H1 (cell line): ENCODE measurements at regions not wholly inside any gene's neighbourhood (a gene's known extent, or its start where the extent isn't known, plus 50 kb on each side); places are given as distances from the start of the nearest gene placed in this dataset.

Source experiments
- CTCF ChIA-PET: fragments of 300-600 bp; sonication (Branson Sonifier 250); formaldehyde crosslinking; loops from one replicate; lab custom pipeline; 2021; ENCODE audit not compliant: partially characterized antibody; lab: Charles Lee
- POLR2A ChIA-PET: fragments of 300-600 bp; sonication (Branson Sonifier 250); formaldehyde crosslinking; loops from one replicate; lab custom pipeline; 2021; ENCODE audit warnings: inconsistent platforms; ENCODE audit not compliant: partially characterized antibody; lab: Charles Lee
- DNase-seq, 2 experiments: peaks; one replicate each; pipeline versions ENCODE4 v3.0.0 to v3.0.0-alpha.2; 2010 to 2022; ENCODE audit warnings: low spot score in 2 of 2, low read depth in 1 of 2, mixed read lengths in 1 of 2
- FAIRE-seq: peaks from 2 replicates; lab custom pipeline; 2011; peaks lifted over from hg19 to GRCh38; lab: Jason Lieb, UNC
- H2AFZ ChIP-seq: 2 replicates; pipeline ENCODE4 v1.8.1; 2012; ENCODE audit warnings: low read length, inconsistent platforms
- H2AK5ac ChIP-seq: 2 replicates; pipeline ENCODE4 v1.6.1; 2013; ENCODE audit warnings: low read depth, low read length
- H2BK120ac ChIP-seq: replicated peaks from 2 replicates; pipeline ENCODE3; 2013; ENCODE audit warnings: low read depth, low read length, inconsistent platforms
- H2BK12ac ChIP-seq: 2 replicates; pipeline ENCODE4 v1.6.1; 2013; ENCODE audit warnings: low read depth, low read length
- H2BK15ac ChIP-seq: 2 replicates; pipeline ENCODE4 v1.6.1; 2013; ENCODE audit warnings: low read length
- H2BK20ac ChIP-seq: 2 replicates; pipeline ENCODE4 v1.6.1; 2013; ENCODE audit warnings: low read length
- H2BK5ac ChIP-seq: 2 replicates; pipeline ENCODE4 v1.6.1; 2013; ENCODE audit warnings: low read depth, low read length
- H3K14ac ChIP-seq: 2 replicates; pipeline ENCODE4 v1.6.1; 2013; ENCODE audit warnings: inconsistent platforms; ENCODE audit not compliant: insufficient read length
- H3K18ac ChIP-seq: 2 replicates; pipeline ENCODE4 v1.6.1; 2013; ENCODE audit warnings: low read length; ENCODE audit errors: extremely low read depth
- H3K23ac ChIP-seq: 2 replicates; pipeline ENCODE4 v1.6.1; 2013; ENCODE audit warnings: inconsistent platforms; ENCODE audit not compliant: insufficient read length
- H3K23me2 ChIP-seq: 2 replicates; pipeline ENCODE4 v1.6.1; 2013; ENCODE audit warnings: low read depth, low read length
- H3K27ac ChIP-seq: 2 replicates; pipeline ENCODE4 v1.6.1; 2011; ENCODE audit warnings: low read depth, low read length, inconsistent platforms
- H3K27me3 ChIP-seq, 4 experiments: replicated peaks in 1 of 4; 1 replicate in 1 of 4; 2 replicates in 3 of 4; pipeline versions ENCODE4 v1.6.1 to v1.8.1; 2011 to 2013; ENCODE audit warnings: low read length in 3 of 4, mild to moderate bottlenecking in 3 of 4, inconsistent platforms in 2 of 4, mixed read lengths in 2 of 4, moderate library complexity in 1 of 4; ENCODE audit not compliant: control insufficient read depth in 3 of 4, insufficient read depth in 3 of 4; ENCODE audit errors: extremely low read depth in 1 of 4
- H3K36me3 ChIP-seq, 4 experiments: 2 replicates each; pipeline versions ENCODE4 v1.6.1 to v1.8.1; 2011 to 2013; ENCODE audit warnings: mild to moderate bottlenecking in 4 of 4, low read length in 3 of 4, moderate library complexity in 2 of 4, control low read depth in 1 of 4, inconsistent platforms in 1 of 4; ENCODE audit not compliant: insufficient read depth in 4 of 4, control insufficient read depth in 2 of 4
- H3K4ac ChIP-seq: replicated peaks from 2 replicates; pipeline ENCODE3; 2013; ENCODE audit warnings: low read length, low read depth, mixed read lengths, inconsistent platforms; ENCODE audit not compliant: insufficient read length
- H3K4me1 ChIP-seq, 4 experiments: replicated peaks in 1 of 4; 1 replicate in 1 of 4; 2 replicates in 3 of 4; pipeline versions ENCODE4 v1.6.1 to v1.8.1; 2011 to 2013; ENCODE audit warnings: low read length in 3 of 4, inconsistent platforms in 2 of 4, mixed read lengths in 1 of 4; ENCODE audit not compliant: insufficient read depth in 4 of 4, control insufficient read depth in 3 of 4
- H3K4me2 ChIP-seq, 2 experiments: 2 replicates each; pipeline versions ENCODE4 v1.6.1 to v1.8.1; 2011 to 2013; ENCODE audit warnings: low read depth in 2 of 2, low read length in 2 of 2, control low read depth in 1 of 2, inconsistent platforms in 1 of 2, mild to moderate bottlenecking in 1 of 2; ENCODE audit not compliant: insufficient read depth in 1 of 2
- H3K4me3 ChIP-seq, 4 experiments: fragments of 200-600, 300-600 bp in 1 of 4; sonication (generic), shearing (Covaris generic), sonication (Bioruptor Twin) in 1 of 4; 2 replicates each; pipeline versions ENCODE4 v1.5.1 to v1.8.1; 2011 to 2016; ENCODE audit warnings: low read length in 4 of 4, low read depth in 3 of 4, control low read depth in 2 of 4, inconsistent platforms in 2 of 4, mild to moderate bottlenecking in 2 of 4, mixed read lengths in 1 of 4, moderate library complexity in 1 of 4; ENCODE audit not compliant: insufficient read depth in 2 of 4; ENCODE audit errors: extremely low read depth in 1 of 4
- H3K56ac ChIP-seq: replicated peaks from 2 replicates; pipeline ENCODE3; 2013; ENCODE audit warnings: low read depth, mild to moderate bottlenecking, mixed read lengths, low read length, inconsistent platforms; ENCODE audit not compliant: insufficient read length
- H3K79me1 ChIP-seq: 2 replicates; pipeline ENCODE4 v1.6.1; 2013; ENCODE audit warnings: low read depth, low read length, control low read depth
- H3K79me2 ChIP-seq, 2 experiments: 2 replicates each; pipeline versions ENCODE4 v1.6.1 to v1.8.1; 2012 to 2013; ENCODE audit warnings: low read length in 2 of 2, mild to moderate bottlenecking in 2 of 2, inconsistent platforms in 1 of 2; ENCODE audit not compliant: insufficient read depth in 2 of 2, control insufficient read depth in 1 of 2
- H3K9ac ChIP-seq, 4 experiments: replicated peaks in 1 of 4; 1 replicate in 1 of 4; 2 replicates in 3 of 4; pipeline versions ENCODE4 v1.6.1 to v1.8.1; 2011 to 2013; ENCODE audit warnings: low read depth in 3 of 4, low read length in 3 of 4, control low read depth in 2 of 4, mild to moderate bottlenecking in 2 of 4, moderate library complexity in 2 of 4, inconsistent platforms in 1 of 4; ENCODE audit errors: extremely low read depth in 1 of 4
- H3K9me3 ChIP-seq, 2 experiments: 2 replicates each; pipeline versions ENCODE4 v1.6.1 to v1.8.1; 2012 to 2013; ENCODE audit warnings: mild to moderate bottlenecking in 2 of 2, moderate library complexity in 2 of 2, control low read depth in 1 of 2, inconsistent platforms in 1 of 2, low read depth in 1 of 2, low read length in 1 of 2, mixed read lengths in 1 of 2; ENCODE audit not compliant: insufficient read depth in 2 of 2
- H4K20me1 ChIP-seq, 2 experiments: replicated peaks in 1 of 2; 2 replicates each; pipeline versions ENCODE3 to v1.8.1; 2011 to 2013; ENCODE audit warnings: inconsistent platforms in 2 of 2, low read length in 2 of 2, mild to moderate bottlenecking in 1 of 2; ENCODE audit not compliant: insufficient read depth in 2 of 2, control insufficient read depth in 1 of 2
- H4K5ac ChIP-seq: 2 replicates; pipeline ENCODE4 v1.6.1; 2013; ENCODE audit warnings: low read length, low read depth, mixed read lengths, inconsistent platforms; ENCODE audit not compliant: insufficient read length
- H4K8ac ChIP-seq: 2 replicates; pipeline ENCODE4 v1.8.0; 2013; ENCODE audit warnings: mild to moderate bottlenecking, moderate library complexity, low read length, inconsistent platforms; ENCODE audit not compliant: insufficient read depth; ENCODE audit errors: extremely low read depth
- H4K91ac ChIP-seq: replicated peaks from 2 replicates; pipeline ENCODE3; 2013; ENCODE audit warnings: low read length, mixed read lengths, inconsistent platforms; ENCODE audit not compliant: insufficient read length
- BCL11A ChIP-seq, 2 experiments: IDR thresholded peaks; one replicate each; pipeline ENCODE4 v1.6.1; 2011; ENCODE audit warnings: low read depth in 2 of 2, low read length in 2 of 2, mild to moderate bottlenecking in 2 of 2
- BRCA1 ChIP-seq: IDR thresholded peaks from 2 replicates; pipeline ENCODE4 v1.6.1; 2012; ENCODE audit warnings: low read depth, low read length, improper control_type of control experiment
- CEBPB ChIP-seq: IDR thresholded peaks from 2 replicates; pipeline ENCODE4 v1.6.1; 2012; ENCODE audit warnings: low read depth, low read length
- EZH2 ChIP-seq: fragments of 200-600 bp; sonication (generic); IDR thresholded peaks from 2 replicates; pipeline ENCODE4 v1.7.1; 2012; ENCODE audit warnings: low read depth, mild to moderate bottlenecking, moderate library complexity, low read length, inconsistent platforms; ENCODE audit not compliant: severe bottlenecking
- FOSL1 ChIP-seq: IDR thresholded peaks from 2 replicates; pipeline ENCODE4 v1.6.1; 2011; ENCODE audit warnings: mild to moderate bottlenecking, low read depth, low read length, moderate library complexity; ENCODE audit not compliant: insufficient read depth
- KDM4A ChIP-seq: IDR thresholded peaks from one replicate; pipeline ENCODE4 v1.7.1; 2012; ENCODE audit warnings: low read depth, mild to moderate bottlenecking, moderate library complexity, low read length, inconsistent platforms; ENCODE audit not compliant: severe bottlenecking
- KDM5A ChIP-seq: fragments of 200-600 bp; IDR thresholded peaks from 2 replicates; pipeline ENCODE4 v1.7.1; 2012; ENCODE audit warnings: mild to moderate bottlenecking, low read length, inconsistent platforms, mixed read lengths
- SIX5 ChIP-seq: IDR thresholded peaks from 2 replicates; pipeline ENCODE4 v1.6.1; 2011; ENCODE audit warnings: mild to moderate bottlenecking, low read depth, low read length
- SP1 ChIP-seq: IDR thresholded peaks from 2 replicates; pipeline ENCODE4 v1.6.1; 2011; ENCODE audit warnings: low read depth, low read length
- TBP ChIP-seq: IDR thresholded peaks from 2 replicates; pipeline ENCODE4 v1.6.1; 2011; ENCODE audit warnings: low read depth, low read length, improper control_type of control experiment
- TCF12 ChIP-seq: IDR thresholded peaks from 2 replicates; pipeline ENCODE4 v1.6.1; 2011; ENCODE audit warnings: low read depth, mild to moderate bottlenecking, low read length
- WGBS, 2 experiments: shearing (Covaris generic) in 1 of 2; methylation state at CpG; one replicate each; pipeline versions ENCODE4 v1.1.6 to v1.1.7; 2013 to 2015; ENCODE audit warnings: low lambda C conversion rate in 2 of 2, mixed read lengths in 2 of 2, inconsistent platforms in 1 of 2, low coverage in 1 of 2, missing lambda C conversion rate in 1 of 2; ENCODE audit not compliant: insufficient replicate concordance in 2 of 2, insufficient coverage in 1 of 2, insufficient read length in 1 of 2; ENCODE audit errors: extremely low coverage in 1 of 2, missing lambda C conversion rate in 1 of 2; 5-methylcytosine and 5-hydroxymethylcytosine counted together

- TF ChIP-seq CEBPB (no peak), SIX5 (no peak), SP1 (no peak), TBP (no peak), EZH2 (no peak), BCL11A (IDR thresholded peaks at IDR 0.05; ENCODE audit: low read depth in 2 of 2, low read length in 2 of 2) (no peak), TCF12 (no peak), KDM5A (no peak), BRCA1 (no peak), KDM4A (no peak), FOSL1 (no peak)
- H3K14ac ChIP-seq = no peak overlapping the region
- 88% methylated on average over 5 of the region's 5 CpGs; no CpG with 5 or more reads in 1 of the 2 experiments for WGBS, 2 experiments
Measured at GRCh38 chr9:82057805-82058204, 69.2 kb downstream of the SPATA31D1 start.

More at GRCh38 chr9:82057805-82058204, 69.2 kb downstream of the SPATA31D1 start:
- Histone ChIP-seq H3K4me2 (no peak overlapping the region), H4K5ac (no peak overlapping the region), H2AFZ (no peak overlapping the region), H3K36me3 (no peaks in the 10 kb centered on the region), H2BK120ac (no peak overlapping the region), H3K79me1 (no peaks in the 10 kb centered on the region), H3K4me3 (no peak overlapping the region), H4K8ac (no peak overlapping the region), H3K4me1 (no peaks in the 10 kb centered on the region), H2BK5ac (no peak overlapping the region), H4K91ac (no peak overlapping the region), H3K23ac (no peak overlapping the region), H3K27me3 (no peaks in the 10 kb centered on the region), H3K27ac (no peak overlapping the region), H3K56ac (no peak overlapping the region), H3K18ac (no peak overlapping the region), H4K20me1 (no peaks in the 10 kb centered on the region), H2AK5ac (no peak overlapping the region), H2BK15ac (no peak overlapping the region), H3K4ac (no peak overlapping the region), H2BK12ac (no peak overlapping the region), H3K9ac (no peak overlapping the region), H3K23me2 (no peaks in the 10 kb centered on the region), H3K9me3 (no peaks in the 10 kb centered on the region; a peak in 1 of 4 replicates), H3K79me2 (no peaks in the 10 kb centered on the region), H2BK20ac (no peak overlapping the region)
- DNase-seq (no peak), FAIRE-seq (no peak)
- ChIA-PET POLR2A (no interaction called here), CTCF (interaction anchor here (0.6 kb wide), 1 partner anchor 60 kb away, joined by 4 read pairs; no protein-coding TSS in a partner anchor)
